Uterus (tissue), 2 donors: ENCODE measurements at regions not wholly inside any gene's neighbourhood (a gene's known extent, or its start where the extent isn't known, plus 50 kb on each side); places are given as distances from the start of the nearest gene placed in this dataset.

Source experiments
- CTCF ChIP-seq, 4 experiments: fragments of 200-600 bp in 2 of 4; fragments of 450-650 bp in 2 of 4; sonication (generic) in 2 of 4; IDR thresholded peaks; one replicate each; pipeline ENCODE4 v1.5.1; 2016 to 2019; ENCODE audit warnings: antibody characterized with exemption in 4 of 4, mild to moderate bottlenecking in 2 of 4, moderate library complexity in 1 of 4
- POLR2A ChIP-seq, 2 donors: fragments of 450-650 bp; IDR thresholded peaks; one replicate each; pipeline ENCODE4 v1.6.1; 2016; ENCODE audit warnings: antibody characterized with exemption in 2 of 2, mild to moderate bottlenecking in 1 of 2, moderate library complexity in 1 of 2

GRCh38 chr3:80230962-80231361 is 463.2 kb upstream of the ROBO1 start:
- no peak for TF ChIP-seq CTCF (IDR thresholded peaks at IDR 0.05)
- TF ChIP-seq POLR2A (IDR thresholded peaks at IDR 0.05) = no peak
